Brain microvascular endothelial cell (primary cell): ENCODE measurements at regions not wholly inside any gene's neighbourhood (a gene's known extent, or its start where the extent isn't known, plus 50 kb on each side); places are given as distances from the start of the nearest gene placed in this dataset.

Experiments
- DNase-seq: peaks from one replicate; pipeline ENCODE4 v3.0.0-alpha.2; 2020
- H3K27ac ChIP-seq: fragments of 250-450 bp; sonication (Bioruptor Pico); 2 replicates; pipeline ENCODE4 v1.5.1; 2020; ENCODE audit warnings: mild to moderate bottlenecking, moderate library complexity
- H3K27me3 ChIP-seq: fragments of 250-450 bp; sonication (Bioruptor Pico); replicated peaks from 2 replicates; pipeline ENCODE4 v1.5.1; 2020; ENCODE audit warnings: mild to moderate bottlenecking
- H3K36me3 ChIP-seq: fragments of 250-450 bp; sonication (Bioruptor Pico); replicated peaks from 2 replicates; pipeline ENCODE4 v1.5.1; 2020; ENCODE audit warnings: mild to moderate bottlenecking
- H3K4me3 ChIP-seq: 2 replicates; pipeline ENCODE4 v1.5.1; 2011; ENCODE audit warnings: low read depth, mild to moderate bottlenecking, control low read depth, low read length, moderate library complexity
- in situ Hi-C: cut with HindIII; loops from 2 replicates; pipeline ENCODE4 v1.10.0; 2017; ENCODE audit warnings: low sequenced_read_pairs, low pct_ligation_motif_present
- TF ChIP-seq, protein P1 (sequence below): IDR thresholded peaks from 2 replicates; pipeline ENCODE4 v1.5.1; 2011; ENCODE audit warnings: low read depth, mild to moderate bottlenecking, moderate library complexity, low read length, control low read depth, inconsistent platforms; ENCODE audit errors: missing control alignments

GRCh38 chr1:47505267-47505666, 67.4 kb downstream of the FOXD2 start:
- in situ Hi-C loops: no loop called here
- Histone ChIP-seq H3K4me3 (no peak overlapping the region), H3K27me3 (peaks cover 29% of the 10 kb centered on the region), H3K36me3 (no peaks in the 10 kb centered on the region), H3K27ac (no peak overlapping the region)
- no peak for DNase-seq
- TF ChIP-seq, protein P1, sequence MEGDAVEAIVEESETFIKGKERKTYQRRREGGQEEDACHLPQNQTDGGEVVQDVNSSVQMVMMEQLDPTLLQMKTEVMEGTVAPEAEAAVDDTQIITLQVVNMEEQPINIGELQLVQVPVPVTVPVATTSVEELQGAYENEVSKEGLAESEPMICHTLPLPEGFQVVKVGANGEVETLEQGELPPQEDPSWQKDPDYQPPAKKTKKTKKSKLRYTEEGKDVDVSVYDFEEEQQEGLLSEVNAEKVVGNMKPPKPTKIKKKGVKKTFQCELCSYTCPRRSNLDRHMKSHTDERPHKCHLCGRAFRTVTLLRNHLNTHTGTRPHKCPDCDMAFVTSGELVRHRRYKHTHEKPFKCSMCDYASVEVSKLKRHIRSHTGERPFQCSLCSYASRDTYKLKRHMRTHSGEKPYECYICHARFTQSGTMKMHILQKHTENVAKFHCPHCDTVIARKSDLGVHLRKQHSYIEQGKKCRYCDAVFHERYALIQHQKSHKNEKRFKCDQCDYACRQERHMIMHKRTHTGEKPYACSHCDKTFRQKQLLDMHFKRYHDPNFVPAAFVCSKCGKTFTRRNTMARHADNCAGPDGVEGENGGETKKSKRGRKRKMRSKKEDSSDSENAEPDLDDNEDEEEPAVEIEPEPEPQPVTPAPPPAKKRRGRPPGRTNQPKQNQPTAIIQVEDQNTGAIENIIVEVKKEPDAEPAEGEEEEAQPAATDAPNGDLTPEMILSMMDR: no peak

- no peak for DNase-seq
- in situ Hi-C loops: no loop called here
- Histone ChIP-seq H3K4me3 (no peak overlapping the region), H3K36me3 (no peaks in the 10 kb centered on the region), H3K27ac (no peak overlapping the region), H3K27me3 (peaks cover 27% of the 10 kb centered on the region)
- TF ChIP-seq, protein P1: no peak
Measured at GRCh38 chr1:47506053-47506452, 68.2 kb downstream of the FOXD2 start.

GRCh38 chr1:47507144-47507543, 69.3 kb downstream of the FOXD2 start:
- in situ Hi-C loops: no loop called here
- Histone ChIP-seq H3K27ac (no peak overlapping the region), H3K4me3 (no peak overlapping the region), H3K36me3 (no peaks in the 10 kb centered on the region), H3K27me3 (peaks cover 27% of the 10 kb centered on the region)
- TF ChIP-seq, protein P1: no peak
- no peak for DNase-seq

DNA sequence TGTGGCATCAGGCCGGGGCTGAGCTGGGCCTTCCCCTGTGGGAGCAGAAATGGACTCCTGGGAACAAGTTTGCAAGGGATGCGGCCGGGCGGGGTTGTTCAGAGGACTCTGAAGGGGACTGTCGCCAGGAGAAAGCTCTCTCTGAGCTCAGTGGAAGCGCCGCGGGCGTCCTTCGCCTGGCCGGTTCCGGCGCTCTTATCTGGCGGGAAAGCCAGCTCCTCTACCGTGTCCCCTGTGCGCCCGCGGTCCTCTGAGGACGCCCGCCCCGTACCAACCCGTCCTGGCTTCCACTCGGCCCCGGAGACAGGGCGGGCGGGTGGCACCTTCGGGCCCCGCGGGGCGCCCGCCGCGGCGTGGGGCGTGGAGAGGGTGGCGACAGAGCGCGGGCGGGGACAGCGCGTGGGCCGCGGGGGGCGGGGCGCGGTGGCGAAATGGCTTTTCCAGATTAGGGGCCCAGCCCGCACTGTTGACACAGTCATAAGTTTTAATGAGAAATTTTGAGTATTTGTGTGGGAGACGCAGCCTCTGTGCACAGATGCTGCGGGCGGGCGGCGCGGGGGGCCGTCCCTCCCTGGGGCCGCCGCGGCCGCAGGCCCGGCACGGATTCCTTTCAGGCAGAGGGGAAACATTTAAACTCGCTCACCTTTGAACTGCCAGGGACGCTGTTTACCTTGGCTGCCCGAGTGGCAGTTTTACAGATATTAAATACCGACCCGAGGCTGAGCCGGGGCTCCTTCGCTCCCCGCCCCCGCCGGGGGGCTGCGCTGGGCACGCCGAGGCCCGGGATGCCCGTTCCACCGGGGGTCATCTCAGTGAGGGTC, 70.2 kb downstream of the FOXD2 start:
- in situ Hi-C loops: no loop called here
- TF ChIP-seq, protein P1: no peak
- no peak for DNase-seq
- Histone ChIP-seq H3K36me3 (no peaks in the 10 kb centered on the region), H3K4me3 (peak overlapping the region; percentile 40), H3K27me3 (peaks cover 29% of the 10 kb centered on the region), H3K27ac (no peak overlapping the region)

GRCh38 chr1:47508702-47509431, 71.0 kb downstream of the FOXD2 start:
- in situ Hi-C loops: no loop called here
- Histone ChIP-seq H3K4me3 (peak overlapping the region; percentile 40), H3K36me3 (no peaks in the 10 kb centered on the region), H3K27me3 (peaks cover 29% of the 10 kb centered on the region), H3K27ac (no peak overlapping the region)
- TF ChIP-seq, protein P1: no peak
- DNase-seq: no peak
